ENCODE measurements at regions not wholly inside any gene's neighbourhood (a gene's known extent, or its start where the extent isn't known, plus 50 kb on each side); places are given as distances from the start of the nearest gene placed in this dataset.

DNA sequence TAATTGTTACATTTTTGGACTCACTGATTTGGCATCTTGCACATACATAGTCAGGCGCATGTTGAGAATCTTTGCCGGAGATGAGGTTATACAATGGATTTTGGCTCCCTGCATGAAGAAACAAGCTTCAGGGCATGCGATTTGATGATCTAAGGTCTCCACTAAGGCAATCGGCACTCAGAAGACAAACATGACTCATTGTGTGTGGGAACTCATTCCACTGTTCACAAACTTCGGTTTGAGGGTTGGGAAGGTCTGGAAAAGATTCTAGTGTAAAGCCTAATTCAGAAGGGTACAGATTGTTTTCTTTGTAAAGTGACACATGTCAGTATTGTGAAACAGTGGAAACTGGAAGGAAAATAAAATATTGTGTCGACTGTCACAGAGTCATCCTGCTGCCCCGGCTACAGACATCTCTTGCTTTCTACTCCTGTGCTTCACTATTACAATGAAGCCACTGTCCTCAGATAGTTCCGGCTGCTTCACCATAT is 192.6 kb upstream of the HMGA2 start:
- FAIRE-seq: no peak

GRCh38 chr12:65632131-65632855 is 192.0 kb upstream of the HMGA2 start:
- FAIRE-seq: no peak

GRCh38 chr12:65634061-65634460 is 190.2 kb upstream of the HMGA2 start:
- FAIRE-seq: no peak

GRCh38 chr12:65634626-65635331 is 189.5 kb upstream of the HMGA2 start:
- no peak for FAIRE-seq

- FAIRE-seq: no peak
Measured at GRCh38 chr12:65636436-65636835, 187.8 kb upstream of the HMGA2 start.

DNA sequence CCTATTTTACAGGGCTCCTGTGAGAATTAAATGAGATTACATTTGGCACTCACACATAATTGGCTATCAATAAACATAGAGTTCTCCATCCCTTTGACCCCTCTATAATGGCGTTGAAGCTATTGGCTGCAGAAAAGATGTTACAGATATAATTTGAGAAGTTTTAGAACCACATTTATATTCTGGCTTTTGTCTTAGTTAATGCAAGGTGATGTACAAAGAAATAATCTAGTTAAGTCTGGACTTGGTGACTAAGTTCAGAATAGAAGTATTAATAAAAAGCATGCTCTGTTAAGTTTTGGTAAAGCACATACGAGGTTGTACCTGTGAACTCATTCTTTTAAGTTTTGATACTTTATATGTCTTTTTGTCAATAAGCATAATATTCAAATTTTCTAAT is 187.1 kb upstream of the HMGA2 start:
- FAIRE-seq: no peak

DNA sequence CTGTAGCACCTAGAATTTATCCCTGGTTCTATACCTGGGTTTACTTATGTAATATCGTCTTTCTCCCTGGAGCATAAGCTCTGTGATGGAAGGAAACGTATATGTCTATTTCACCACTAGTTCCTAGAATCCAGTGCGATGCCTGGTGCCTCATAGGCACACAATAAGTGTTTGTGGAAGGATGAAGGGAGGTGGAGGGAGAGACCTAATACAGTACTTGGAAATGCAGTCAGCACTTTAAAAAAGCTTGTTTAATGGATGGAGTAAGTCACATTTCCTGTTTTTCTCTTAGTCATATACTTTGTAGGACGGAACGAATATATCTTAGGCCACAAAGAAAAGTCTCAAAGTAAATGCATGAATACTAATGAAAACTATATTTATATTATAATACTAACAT is 186.5 kb upstream of the HMGA2 start:
- no peak for FAIRE-seq

DNA sequence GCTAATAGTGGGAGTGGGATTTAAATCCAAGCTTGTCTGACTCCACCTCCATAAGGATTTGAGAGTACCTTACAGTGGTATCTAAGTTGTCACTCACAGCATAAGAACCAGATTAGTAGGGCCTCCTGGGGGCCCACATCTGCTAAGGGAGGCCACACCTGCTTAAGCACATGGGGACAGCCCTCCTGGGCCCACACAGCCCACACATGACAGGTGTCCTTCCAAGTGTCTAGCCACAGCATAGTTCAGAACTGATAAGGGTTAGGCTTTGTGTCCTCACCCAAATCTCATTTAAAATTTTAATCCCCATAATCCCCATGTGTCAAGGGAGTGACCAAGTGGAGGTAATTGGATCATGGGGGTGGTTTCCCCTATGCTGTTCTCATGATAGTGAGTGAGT is 186.0 kb upstream of the HMGA2 start:
- no peak for FAIRE-seq

- FAIRE-seq: no peak
Measured at GRCh38 chr12:65640489-65640901, 183.8 kb upstream of the HMGA2 start.

DNA sequence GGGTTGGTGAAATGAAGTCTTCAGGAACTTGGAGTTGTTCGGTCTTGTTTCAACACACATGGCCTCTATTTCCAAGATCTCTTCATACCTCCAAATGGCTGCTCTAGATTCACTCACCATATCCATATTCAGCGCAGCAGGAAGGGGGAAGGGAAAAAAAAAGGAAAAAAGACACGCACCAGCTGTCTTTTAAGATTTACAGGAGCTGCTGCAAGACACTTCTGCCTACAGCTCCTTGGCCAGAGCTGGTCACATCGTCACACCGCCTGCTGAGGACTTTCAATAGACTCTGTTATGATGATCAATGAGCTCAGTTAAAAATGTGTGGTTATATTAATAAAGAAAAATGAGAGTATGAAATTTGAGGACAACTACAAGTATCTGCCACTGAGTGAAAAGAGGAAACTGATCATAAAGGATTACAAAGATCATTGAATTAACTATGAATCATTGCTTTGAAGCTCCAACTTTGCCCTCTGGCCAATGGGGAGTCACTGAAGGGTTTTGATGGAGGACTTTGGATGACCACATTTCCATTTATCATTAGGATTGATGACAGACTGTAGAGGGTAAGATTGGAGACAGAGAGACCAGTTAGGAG is 182.1 kb upstream of the HMGA2 start:
- FAIRE-seq: no peak

- no peak for FAIRE-seq
Measured at GRCh38 chr12:65643171-65643570, 181.1 kb upstream of the HMGA2 start.

DNA sequence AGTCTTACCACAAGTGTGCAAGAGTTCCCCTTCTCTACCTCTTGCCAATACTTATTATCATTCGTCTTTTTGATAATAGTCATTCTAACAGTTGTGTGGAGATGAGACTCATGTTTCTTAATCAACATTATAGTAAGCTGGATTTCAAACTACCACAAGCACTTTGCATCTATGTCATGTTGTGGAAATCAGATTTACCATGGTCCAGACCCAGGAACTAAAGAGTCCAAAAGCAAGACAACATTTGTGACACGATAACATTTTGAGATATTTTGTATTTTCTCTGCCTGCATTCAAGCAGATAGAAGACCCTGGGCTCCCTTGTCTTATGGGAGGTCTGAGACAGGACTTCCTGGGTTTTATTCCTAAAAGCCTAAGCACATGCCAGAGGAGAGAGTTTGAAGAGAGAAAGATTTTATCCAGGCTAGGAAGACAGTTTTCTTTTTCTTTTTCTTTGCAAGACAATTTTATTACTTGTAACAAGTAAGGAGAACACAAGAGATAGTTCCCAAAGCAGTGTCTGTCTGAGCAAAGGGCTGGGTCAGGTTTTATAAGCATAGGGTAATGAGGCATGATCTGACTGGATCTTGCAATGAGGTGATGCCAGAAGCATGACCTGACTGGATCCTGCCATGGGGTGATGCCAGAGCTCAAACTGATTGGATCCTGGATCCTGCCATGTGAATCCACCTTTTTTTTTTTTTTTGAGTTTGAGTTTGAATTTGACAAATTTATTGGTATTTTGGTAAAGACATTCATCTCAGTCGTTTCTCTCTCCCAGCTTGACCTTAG is 180.5 kb upstream of the HMGA2 start:
- FAIRE-seq: no peak

DNA sequence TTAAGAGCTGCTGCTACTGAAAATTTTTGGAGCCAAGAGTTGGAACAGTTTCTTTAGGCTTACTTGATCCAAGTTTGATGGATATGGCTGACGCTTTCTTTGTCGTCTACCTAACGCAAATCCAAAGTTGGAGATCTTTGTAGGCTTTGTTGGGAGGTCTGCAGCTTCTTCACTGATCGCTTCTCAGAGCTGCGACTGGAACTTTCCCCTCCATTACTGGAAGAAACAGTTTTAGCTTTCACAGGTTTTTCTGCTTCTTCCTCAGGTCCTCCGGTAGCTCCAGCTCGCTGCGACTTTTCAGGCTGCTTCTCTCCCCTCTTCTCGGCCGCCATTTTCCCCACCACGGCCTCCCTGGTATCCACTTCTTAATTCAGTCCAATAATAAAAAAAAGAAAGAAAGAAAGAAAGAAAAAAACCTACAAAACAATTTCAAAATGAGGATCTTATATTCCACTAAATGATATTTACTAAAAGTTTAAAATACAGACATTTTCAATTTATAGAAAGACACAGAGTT is 178.1 kb upstream of the HMGA2 start:
- FAIRE-seq: no peak

GRCh38 chr12:65647074-65647473 is 177.2 kb upstream of the HMGA2 start:
- no peak for FAIRE-seq

- FAIRE-seq: no peak
Measured at GRCh38 chr12:65648461-65648860, 175.8 kb upstream of the HMGA2 start.

DNA sequence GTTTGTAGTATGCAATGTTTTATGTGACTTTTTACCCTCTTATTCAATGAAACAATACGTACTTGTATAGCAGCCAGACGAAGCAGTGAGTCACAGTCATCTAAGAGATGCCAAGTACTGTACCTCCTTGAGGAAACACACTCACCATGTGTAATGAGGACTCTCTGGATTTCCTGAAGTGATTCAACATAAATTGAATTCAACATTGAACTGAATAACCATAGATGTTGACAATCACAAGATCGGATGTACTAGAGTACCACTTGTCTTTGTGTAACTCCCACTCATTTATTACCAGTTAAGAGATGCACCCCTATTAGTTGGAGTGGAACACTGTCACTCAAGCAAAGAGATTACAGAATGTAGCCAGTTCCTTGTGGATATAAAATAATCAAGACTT is 175.2 kb upstream of the HMGA2 start:
- no peak for FAIRE-seq

DNA sequence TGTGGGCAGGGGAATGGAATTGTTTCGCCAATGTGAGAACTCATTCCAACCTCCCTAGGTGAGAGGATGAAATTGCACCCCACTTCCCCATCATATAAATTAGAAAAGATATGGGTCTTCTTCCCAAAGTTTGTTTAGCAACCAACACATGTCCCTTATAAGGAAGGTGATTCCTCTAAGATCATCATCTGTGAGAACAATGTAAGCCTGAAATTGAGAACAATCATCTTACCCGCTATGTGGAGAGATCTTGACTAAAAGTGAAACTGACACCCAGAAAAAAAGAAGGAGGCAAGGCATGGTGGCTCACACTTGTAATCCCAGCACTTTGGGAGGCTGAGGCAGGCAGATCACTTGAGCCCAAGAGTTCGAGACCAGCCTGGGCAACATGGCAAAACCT is 173.2 kb upstream of the HMGA2 start:
- FAIRE-seq: no peak

DNA sequence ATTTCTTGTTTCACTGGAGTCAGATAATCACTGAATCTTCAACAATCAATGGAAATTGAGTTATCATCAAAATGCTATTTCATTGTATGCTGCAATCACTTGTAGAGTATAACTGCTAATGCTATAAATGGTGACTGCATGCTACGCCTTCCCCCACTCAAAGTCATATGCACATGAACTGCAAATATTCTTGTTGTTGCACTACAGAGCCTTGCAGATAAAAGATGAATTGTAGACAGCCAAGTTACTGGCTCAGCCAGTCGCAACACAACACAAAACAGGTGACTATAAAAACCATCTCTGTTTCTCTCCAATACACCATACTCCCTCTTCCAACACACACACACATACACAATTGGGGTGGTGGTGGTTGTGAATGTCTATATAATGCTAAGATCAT is 171.0 kb upstream of the HMGA2 start:
- FAIRE-seq: no peak

GRCh38 chr12:65653946-65654629 is 170.2 kb upstream of the HMGA2 start:
- no peak for FAIRE-seq

DNA sequence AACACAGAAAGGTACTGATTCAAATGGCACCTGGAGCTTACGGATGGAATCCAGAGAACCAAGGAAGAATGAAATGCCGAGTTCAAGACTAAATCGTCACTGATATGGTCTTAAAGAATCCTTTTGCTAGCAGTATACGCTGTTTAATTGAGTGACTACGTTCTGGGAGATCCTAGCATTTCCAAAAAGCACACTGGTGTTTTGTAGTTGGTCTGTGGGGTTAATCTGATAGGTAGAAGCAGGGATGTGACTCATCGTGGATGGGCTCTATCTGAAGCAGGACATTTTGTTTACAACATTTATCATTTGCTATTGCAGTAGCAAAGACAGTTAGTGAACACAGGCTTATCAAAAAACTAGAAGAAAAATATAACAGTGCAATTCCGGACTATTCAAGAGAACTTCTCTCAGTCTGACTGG is 169.2 kb upstream of the HMGA2 start:
- no peak for FAIRE-seq

GRCh38 chr12:65656156-65656882 is 168.0 kb upstream of the HMGA2 start:
- FAIRE-seq: no peak

GRCh38 chr12:65656891-65657351 is 167.4 kb upstream of the HMGA2 start:
- no peak for FAIRE-seq
